Epithelial cell of prostate (primary cell): ENCODE measurements at regions not wholly inside any gene's neighbourhood (a gene's known extent, or its start where the extent isn't known, plus 50 kb on each side); places are given as distances from the start of the nearest gene placed in this dataset.
"Not testable (repeated sequence)": the region's sequence is repeated elsewhere in the genome, so short reads cannot be mapped to it uniquely, and the experiment has no call there.

Experiments
- DNase-seq: peaks from one replicate; pipeline ENCODE4 v3.0.0-alpha.2; 2011; ENCODE audit warnings: low read depth, low spot score
- H3K27ac ChIP-seq: fragments of 450-650 bp; 2 replicates; pipeline ENCODE4 v1.5.1; 2017; ENCODE audit warnings: mild to moderate bottlenecking

GRCh38 chr7:19964246-19964645 is 190.8 kb upstream of the TMEM196 start:
- H3K27ac ChIP-seq, result no peak overlapping the region
- DNase-seq, result no peak

- no peak overlapping the region for H3K27ac ChIP-seq
- no peak for DNase-seq
Measured at GRCh38 chr7:19963695-19964094, 190.3 kb upstream of the TMEM196 start.

GRCh38 chr7:19958309-19958896 is 185.0 kb upstream of the TMEM196 start:
- DNase-seq, result peak; percentile 76
- peak overlapping the region; percentile 91 for H3K27ac ChIP-seq

GRCh38 chr7:19957664-19958063 is 184.2 kb upstream of the TMEM196 start:
- DNase-seq, result peak; percentile 18
- H3K27ac ChIP-seq, result peak overlapping the region; percentile 91

GRCh38 chr7:19954166-19954565 is 180.7 kb upstream of the TMEM196 start:
- not testable (repeated sequence) for DNase-seq, H3K27ac ChIP-seq

- not testable (repeated sequence) for H3K27ac ChIP-seq, DNase-seq
Measured at GRCh38 chr7:19953411-19953810, 180.0 kb upstream of the TMEM196 start.

- no peak for DNase-seq
- H3K27ac ChIP-seq, result no peak overlapping the region
Measured at GRCh38 chr7:19948160-19948559, 174.7 kb upstream of the TMEM196 start.

GRCh38 chr7:19944363-19945120 is 171.1 kb upstream of the TMEM196 start:
- DNase-seq, result no peak
- no peak overlapping the region for H3K27ac ChIP-seq

GRCh38 chr7:19939746-19940145 is 166.3 kb upstream of the TMEM196 start:
- DNase-seq, result peak; percentile 44
- peak overlapping the region; percentile 7 for H3K27ac ChIP-seq

GRCh38 chr7:19932549-19933249 is 159.3 kb upstream of the TMEM196 start:
- H3K27ac ChIP-seq, result no peak overlapping the region
- DNase-seq, result no peak

GRCh38 chr7:19930851-19931250 is 157.4 kb upstream of the TMEM196 start:
- DNase-seq, result no peak
- peak overlapping the region; percentile 52 for H3K27ac ChIP-seq

- no peak for DNase-seq
- peak overlapping the region; percentile 52 for H3K27ac ChIP-seq
Measured at GRCh38 chr7:19930051-19930450, 156.6 kb upstream of the TMEM196 start.

GRCh38 chr7:19928247-19928646 is 154.8 kb upstream of the TMEM196 start:
- DNase-seq, result no peak
- no peak overlapping the region for H3K27ac ChIP-seq

- no peak for DNase-seq
- H3K27ac ChIP-seq, result no peak overlapping the region
Measured at GRCh38 chr7:19920705-19921104, 147.3 kb upstream of the TMEM196 start.

- no peak for DNase-seq
- H3K27ac ChIP-seq, result no peak overlapping the region
Measured at GRCh38 chr7:19920166-19920565, 146.7 kb upstream of the TMEM196 start.

GRCh38 chr7:19919261-19920095 is 146.1 kb upstream of the TMEM196 start:
- DNase-seq, result no peak
- H3K27ac ChIP-seq, result no peak overlapping the region

GRCh38 chr7:19916046-19916445 is 142.6 kb upstream of the TMEM196 start:
- no peak overlapping the region for H3K27ac ChIP-seq
- DNase-seq, result no peak

GRCh38 chr7:19915596-19915995 is 142.2 kb upstream of the TMEM196 start:
- DNase-seq, result no peak
- H3K27ac ChIP-seq, result no peak overlapping the region

GRCh38 chr7:19914866-19915265 is 141.4 kb upstream of the TMEM196 start:
- H3K27ac ChIP-seq, result no peak overlapping the region
- no peak for DNase-seq

GRCh38 chr7:19900118-19900517 is 126.7 kb upstream of the TMEM196 start:
- H3K27ac ChIP-seq, result no peak overlapping the region
- no peak for DNase-seq
